Tibial nerve (tissue), 4 donors: ENCODE measurements at regions not wholly inside any gene's neighbourhood (a gene's known extent, or its start where the extent isn't known, plus 50 kb on each side); places are given as distances from the start of the nearest gene placed in this dataset.

Source experiments
- EP300 ChIP-seq, 2 donors: sonication (generic); formaldehyde crosslinking; IDR thresholded peaks; one replicate each; pipeline ENCODE4 v1.6.1; 2017; ENCODE audit warnings: antibody characterized with exemption in 2 of 2, mild to moderate bottlenecking in 1 of 2
- TF ChIP-seq, protein P1 (sequence below), 5 experiments: fragments of 200-600 bp in 3 of 5; fragments of 450-650 bp in 2 of 5; sonication (generic) in 3 of 5; IDR thresholded peaks; one replicate each; pipeline ENCODE4 v1.5.1; 2016 to 2019; ENCODE audit warnings: antibody characterized with exemption in 5 of 5, mild to moderate bottlenecking in 3 of 5, moderate library complexity in 2 of 5

DNA sequence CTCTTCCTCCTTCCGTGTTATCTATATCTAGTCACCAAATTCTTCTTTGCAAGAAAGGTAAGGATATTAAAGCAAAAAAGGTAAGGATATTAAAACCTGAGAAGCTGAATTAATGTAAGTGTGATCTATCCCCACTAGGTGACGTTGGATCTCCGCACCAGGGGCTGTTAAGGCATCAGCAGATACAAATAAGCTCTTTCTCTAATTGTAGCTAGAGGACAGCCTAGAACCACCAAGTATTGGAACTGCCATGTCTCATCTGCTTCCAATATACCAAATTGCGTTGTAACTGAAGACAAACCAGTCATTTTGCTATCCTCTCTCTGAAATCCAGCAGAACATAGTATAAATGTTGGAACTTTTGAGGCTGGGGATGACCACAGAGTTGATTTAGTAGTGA, 471.2 kb upstream of the TGFBR2 start:
- TF ChIP-seq EP300 (IDR thresholded peaks at IDR 0.05) = no peak
- TF ChIP-seq, protein P1, sequence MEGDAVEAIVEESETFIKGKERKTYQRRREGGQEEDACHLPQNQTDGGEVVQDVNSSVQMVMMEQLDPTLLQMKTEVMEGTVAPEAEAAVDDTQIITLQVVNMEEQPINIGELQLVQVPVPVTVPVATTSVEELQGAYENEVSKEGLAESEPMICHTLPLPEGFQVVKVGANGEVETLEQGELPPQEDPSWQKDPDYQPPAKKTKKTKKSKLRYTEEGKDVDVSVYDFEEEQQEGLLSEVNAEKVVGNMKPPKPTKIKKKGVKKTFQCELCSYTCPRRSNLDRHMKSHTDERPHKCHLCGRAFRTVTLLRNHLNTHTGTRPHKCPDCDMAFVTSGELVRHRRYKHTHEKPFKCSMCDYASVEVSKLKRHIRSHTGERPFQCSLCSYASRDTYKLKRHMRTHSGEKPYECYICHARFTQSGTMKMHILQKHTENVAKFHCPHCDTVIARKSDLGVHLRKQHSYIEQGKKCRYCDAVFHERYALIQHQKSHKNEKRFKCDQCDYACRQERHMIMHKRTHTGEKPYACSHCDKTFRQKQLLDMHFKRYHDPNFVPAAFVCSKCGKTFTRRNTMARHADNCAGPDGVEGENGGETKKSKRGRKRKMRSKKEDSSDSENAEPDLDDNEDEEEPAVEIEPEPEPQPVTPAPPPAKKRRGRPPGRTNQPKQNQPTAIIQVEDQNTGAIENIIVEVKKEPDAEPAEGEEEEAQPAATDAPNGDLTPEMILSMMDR (IDR thresholded peaks at IDR 0.05) = no peak
